ENCODE measurements at regions not wholly inside any gene's neighbourhood (a gene's known extent, or its start where the extent isn't known, plus 50 kb on each side); places are given as distances from the start of the nearest gene placed in this dataset.

DNA sequence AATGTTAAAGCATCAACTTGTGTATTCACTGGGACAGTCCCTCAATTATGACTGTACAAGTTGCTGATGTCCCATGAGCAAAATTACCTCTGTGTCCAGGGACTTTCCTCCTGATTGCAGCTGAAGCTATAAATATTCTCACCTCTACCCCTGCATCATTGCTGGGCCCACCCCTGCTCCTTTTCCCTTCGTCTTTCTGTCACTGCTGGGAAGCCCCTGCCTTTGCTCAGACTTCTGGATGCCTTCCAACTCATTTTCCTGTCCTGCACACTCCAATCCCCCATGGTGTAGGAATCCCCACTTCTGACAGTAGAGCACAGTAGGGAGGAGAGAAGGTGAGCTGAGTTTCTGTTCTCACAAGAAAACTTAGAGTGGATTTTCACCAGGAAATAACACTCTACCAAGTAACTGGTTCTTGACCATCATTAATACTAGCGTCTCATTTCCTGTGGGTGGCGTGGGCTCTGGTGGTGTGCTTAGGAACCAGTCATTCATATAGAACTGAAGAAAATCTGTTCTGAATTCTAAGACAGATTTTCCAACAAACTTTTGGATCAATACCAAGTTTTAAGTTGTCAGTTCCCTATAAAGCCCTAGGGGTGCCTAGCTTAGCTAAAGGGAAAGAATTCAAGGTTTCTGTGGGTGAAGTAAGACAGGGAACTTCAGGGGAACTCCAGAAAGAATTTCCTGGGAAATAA, 136.2 kb upstream of the MED14 start:
- TF ChIP-seq, protein P1, sequence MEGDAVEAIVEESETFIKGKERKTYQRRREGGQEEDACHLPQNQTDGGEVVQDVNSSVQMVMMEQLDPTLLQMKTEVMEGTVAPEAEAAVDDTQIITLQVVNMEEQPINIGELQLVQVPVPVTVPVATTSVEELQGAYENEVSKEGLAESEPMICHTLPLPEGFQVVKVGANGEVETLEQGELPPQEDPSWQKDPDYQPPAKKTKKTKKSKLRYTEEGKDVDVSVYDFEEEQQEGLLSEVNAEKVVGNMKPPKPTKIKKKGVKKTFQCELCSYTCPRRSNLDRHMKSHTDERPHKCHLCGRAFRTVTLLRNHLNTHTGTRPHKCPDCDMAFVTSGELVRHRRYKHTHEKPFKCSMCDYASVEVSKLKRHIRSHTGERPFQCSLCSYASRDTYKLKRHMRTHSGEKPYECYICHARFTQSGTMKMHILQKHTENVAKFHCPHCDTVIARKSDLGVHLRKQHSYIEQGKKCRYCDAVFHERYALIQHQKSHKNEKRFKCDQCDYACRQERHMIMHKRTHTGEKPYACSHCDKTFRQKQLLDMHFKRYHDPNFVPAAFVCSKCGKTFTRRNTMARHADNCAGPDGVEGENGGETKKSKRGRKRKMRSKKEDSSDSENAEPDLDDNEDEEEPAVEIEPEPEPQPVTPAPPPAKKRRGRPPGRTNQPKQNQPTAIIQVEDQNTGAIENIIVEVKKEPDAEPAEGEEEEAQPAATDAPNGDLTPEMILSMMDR (IDR thresholded peaks at IDR 0.05; ENCODE audit: borderline replicate concordance, extremely low read depth, low read length, poor library complexity, severe bottlenecking): no peak
- no peak for TF ChIP-seq EZH2 (IDR thresholded peaks at IDR 0.05; ENCODE audit: borderline replicate concordance, low read depth, low read length, severe bottlenecking)
